Right forelimb (tissue), 1 donor: ENCODE measurements at regions not wholly inside any gene's neighbourhood (a gene's known extent, or its start where the extent isn't known, plus 50 kb on each side); places are given as distances from the start of the nearest gene placed in this dataset.
"Not testable (repeated sequence)": the region's sequence is repeated elsewhere in the genome, so short reads cannot be mapped to it uniquely, and the experiment has no call there.

ENCODE experiments used
- DNase-seq: peaks from one replicate; pipeline ENCODE4 v3.0.0-alpha.2; 2018

DNA sequence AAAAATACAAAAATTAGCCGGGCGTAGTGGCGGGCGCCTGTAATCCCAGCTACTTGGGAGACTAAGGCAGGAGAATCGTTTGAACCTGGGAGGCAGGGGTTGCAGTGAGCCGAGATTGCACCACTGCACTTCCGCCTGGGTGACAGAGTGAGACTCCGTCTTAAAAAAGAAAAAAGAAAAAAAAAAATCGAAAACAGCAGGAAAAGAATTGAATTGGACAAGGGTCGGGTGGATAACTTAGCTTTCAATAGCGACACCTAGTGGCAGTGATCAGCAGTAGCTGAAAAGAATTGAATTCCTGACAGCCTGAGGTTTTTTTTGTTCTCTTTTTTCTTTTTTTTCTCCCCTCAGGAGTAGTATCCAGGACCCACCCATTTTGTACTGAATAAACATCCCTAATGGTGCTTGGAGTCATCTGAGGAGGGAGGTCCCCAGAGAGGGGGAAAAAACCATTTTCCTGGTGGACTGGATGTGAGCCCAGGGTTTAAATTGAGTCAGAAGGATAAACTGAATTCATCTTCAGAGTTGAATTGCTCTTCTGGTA is 55.1 kb downstream of the CYCS start:
- DNase-seq = peak; percentile 44

DNA sequence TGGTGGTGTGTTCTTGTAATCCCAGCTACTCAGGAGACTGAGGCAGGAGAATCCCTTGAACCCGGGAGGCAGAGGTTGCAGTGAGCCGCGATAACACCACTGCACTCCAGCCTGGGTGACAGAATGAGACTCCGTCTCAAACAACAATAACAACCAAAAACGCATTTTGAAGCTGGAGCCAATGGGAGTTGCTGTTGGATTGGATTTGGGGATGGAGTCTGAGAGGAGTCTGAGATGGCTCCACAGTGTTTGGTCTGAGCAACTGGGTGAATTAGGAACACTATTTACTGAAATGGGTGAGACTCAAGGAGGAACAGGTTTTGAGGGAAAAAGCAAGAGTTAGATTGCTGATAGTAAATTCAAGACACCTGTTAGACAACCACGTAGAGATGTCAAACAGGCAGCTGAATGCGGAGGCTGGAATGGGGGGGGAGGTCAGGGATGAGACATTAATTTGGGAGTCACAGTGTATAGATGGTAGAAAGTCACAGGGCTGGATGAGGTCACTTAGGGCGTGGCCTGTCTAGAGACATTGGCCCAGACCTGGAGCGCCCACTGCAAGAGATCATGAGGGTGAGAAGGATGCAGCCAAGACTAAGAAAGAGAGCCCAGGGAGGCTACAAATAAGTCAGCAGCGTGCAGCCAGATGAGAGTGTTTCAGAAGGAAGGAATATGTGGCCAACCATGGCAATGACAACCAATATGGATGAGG is 56.4 kb downstream of the CYCS start:
- DNase-seq = no peak

DNA sequence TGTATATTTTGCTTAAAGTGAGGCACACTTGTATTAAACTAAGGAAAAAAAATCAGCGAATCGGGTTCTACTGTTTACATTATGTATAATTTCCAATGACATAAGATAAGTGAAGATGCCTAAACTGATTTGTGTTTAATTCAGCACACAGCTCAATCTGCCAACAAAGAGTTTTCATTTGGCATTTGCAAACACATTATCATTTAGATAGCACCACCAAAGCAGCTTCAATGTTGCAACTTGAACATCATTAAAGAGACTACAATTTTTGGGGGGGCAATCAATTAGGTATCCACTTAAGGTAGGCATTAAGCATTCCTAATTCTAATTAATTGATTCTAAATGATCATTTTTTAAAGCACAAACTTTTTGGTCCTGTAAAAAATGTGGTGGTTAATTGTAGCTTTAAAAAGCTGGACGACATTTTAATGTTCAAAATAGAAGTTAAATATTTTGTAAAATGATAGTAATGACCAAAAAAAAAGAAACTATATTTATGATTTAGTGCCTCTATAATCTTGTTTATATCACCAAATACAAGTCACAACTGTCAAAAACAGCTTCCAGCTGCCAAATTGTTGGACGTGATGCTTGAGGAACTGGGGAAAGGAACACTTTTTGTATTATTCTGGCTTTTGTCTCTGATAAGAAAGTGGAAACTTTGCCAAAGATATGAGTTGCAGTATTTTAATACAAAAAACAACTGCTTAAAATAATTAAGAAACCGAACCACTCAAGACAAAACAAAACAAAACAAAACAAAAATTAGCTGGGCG is 57.1 kb downstream of the CYCS start:
- no peak for DNase-seq

DNA sequence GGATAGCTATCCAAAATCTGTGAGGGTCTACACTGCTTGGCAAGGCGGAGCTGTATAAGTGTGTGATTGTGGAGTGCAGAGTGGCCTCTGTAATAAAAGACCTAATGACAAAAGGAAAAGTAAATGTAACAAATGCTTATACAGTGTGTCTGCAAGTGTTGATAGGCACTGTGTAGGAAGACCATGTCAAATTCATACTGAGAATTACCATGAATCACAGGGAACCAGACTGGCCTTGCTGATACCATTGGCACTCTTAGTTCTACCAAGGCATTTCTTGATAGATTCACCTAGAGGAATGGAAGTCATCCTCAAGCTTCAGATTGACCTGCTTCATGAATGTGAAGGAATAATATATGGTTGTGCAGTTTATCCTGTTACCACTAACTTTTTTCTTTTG is 58.8 kb downstream of the CYCS start:
- DNase-seq = no peak

- DNase-seq = no peak
These were observed 62.7 kb downstream of the CYCS start for GRCh38 chr7:25062380-25062779.

GRCh38 chr7:25060487-25061055 is 64.5 kb downstream of the CYCS start:
- no peak for DNase-seq

- no peak for DNase-seq
These were observed 65.5 kb downstream of the CYCS start for GRCh38 chr7:25059576-25059975.

- no peak for DNase-seq
These were observed 68.7 kb downstream of the CYCS start for GRCh38 chr7:25056368-25056767.

DNA sequence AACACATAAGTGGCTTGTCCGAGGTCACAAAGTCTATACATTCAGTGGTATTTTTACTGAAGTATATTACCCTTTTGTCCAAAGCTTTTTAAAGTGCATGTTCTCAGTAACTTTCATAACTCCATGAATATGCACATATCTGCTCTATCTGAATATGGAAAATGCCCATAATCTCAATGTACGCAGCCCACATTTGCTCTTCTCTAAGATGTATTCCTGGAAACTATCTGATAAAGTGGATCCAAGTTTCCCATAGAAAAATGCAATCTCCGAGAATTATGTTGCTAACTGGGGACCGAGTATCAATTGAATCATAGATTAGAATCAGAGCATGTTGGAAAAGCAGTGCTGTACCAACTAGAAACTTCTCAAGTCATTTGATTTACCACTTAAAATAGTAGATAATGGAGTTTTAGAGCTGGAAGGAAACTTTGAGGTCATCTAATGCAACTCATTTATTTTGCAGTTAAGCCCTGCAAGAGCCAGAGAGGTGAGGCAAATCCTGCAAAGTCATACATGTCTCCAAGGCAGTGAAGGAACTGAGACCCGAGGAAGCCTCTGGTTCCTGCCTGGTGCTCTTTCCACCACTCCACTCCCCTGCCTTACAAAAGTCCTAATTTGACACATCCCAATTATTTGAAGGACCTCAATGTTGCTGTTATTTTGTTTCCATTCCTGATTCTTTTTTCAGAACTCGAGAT is 69.4 kb downstream of the CYCS start:
- no peak for DNase-seq

- DNase-seq = no peak
These were observed 70.1 kb downstream of the CYCS start for GRCh38 chr7:25054819-25055519.

- no peak for DNase-seq
These were observed 70.2 kb upstream of the OSBPL3 start for GRCh38 chr7:25050223-25050622.

DNA sequence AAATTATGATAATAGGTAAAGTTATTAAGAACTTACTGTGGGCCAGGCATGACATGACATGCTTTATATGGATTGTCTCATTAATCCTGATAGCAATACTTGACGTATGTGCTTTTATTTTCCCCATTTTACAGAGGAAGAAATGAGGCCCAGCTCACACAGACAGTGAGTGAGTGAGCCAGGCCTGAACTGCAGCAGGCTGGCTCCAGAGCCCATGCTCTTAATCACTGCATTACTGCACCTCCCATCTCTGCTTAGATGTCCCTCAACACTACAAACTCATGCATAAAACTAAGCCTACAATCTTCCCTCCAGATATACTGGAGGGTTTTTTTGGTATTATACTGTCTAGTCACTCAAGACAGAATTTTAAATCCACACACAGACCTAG is 68.5 kb upstream of the OSBPL3 start:
- no peak for DNase-seq

DNA sequence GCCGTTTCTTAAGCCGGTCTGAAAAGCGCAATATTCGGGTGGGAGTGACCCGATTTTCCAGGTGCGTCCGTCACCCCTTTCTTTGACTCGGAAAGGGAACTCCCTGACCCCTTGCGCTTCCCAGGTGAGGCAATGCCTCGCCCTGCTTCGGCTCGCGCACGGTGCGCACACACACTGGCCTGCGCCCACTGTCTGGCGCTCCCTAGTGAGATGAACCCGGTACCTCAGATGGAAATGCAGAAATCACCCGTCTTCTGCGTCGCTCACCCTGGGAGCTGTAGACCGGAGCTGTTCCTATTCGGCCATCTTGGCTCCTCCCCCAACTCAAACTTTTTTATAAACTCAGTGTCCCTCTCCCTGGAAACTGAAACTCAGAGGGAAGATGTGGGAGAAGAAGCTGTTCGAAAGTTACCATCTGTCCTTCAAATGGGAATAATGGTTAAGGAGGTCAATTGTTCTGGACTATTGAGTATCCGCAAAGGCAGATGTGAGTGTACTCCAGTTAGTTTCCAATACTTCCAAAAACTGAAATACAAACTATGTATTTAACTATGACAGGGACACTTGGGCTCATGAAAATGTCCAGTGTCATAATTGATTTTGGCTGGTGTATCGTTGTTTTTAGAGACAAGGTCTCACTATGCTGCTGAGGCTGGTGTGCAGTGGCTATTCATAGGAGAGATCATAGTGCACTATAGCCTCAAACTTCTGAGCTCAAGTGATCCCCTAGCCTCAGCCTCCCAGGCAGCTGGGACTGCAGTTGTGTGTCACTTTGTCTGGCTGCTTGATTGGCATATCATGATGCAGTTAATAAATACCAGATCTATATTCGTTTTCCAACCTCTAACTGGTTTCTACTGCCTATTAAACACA is 67.8 kb upstream of the OSBPL3 start:
- DNase-seq = not testable (repeated sequence)

GRCh38 chr7:25037325-25037724 is 57.3 kb upstream of the OSBPL3 start:
- DNase-seq = no peak

DNA sequence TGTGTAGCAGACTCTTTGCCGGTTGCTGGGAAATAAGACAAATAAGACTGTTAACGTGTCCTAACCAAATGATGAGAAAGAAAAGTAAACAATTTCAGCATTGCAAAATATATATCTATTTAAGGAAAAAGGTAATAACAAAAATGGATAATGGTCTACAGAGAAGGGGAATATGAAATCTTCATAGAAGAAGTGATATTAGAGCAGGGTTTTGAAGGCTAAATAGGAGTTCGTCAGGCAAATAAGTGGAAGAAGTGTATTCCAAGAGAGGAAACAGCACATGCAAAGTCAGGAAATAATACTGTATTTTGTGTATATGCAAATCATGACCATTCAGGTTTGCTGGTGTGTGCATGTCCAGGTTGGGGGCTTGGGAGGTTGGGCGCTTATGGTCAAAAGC is 55.3 kb upstream of the OSBPL3 start:
- DNase-seq = no peak

DNA sequence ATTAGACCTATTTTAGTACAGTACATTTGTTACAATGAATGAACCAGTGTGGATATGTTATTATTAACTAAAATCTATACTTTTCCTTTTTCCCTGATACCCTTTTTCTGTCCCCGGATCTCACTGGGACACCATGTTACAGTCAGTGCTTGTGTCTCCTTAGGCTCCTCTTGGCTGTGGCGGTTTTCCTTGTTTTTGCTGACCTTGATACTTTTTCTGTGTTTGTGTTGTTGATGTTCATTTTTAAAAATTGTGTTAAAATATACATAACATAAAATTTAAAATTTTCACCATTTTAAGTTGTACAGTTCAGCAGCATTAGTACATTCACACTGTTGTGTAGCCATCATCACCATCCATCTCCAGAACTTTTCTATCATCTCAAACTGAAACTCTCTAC is 54.2 kb upstream of the OSBPL3 start:
- no peak for DNase-seq

GRCh38 chr7:25032774-25033743 is 53.1 kb upstream of the OSBPL3 start:
- DNase-seq = no peak

DNA sequence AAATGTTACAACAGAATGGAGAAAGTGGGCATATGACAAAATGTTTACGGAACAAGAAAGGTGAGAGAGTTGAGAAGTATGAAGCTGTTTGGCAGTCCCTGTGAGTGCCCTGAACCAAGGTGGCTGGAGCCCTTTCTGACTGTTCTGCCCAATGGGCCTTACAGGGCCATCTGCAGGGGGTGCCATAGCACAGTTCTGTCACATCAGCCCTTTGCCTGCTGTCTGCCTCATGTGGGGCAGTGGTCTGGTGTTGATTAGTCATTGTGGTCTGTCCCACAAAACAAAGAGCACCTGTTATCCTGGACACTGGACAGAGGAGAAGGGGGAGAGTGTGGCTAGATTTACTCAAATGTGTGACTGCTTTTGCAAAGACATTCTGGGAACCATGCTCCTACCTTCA is 51.5 kb upstream of the OSBPL3 start:
- DNase-seq = no peak

GRCh38 chr7:25031007-25031406 is 51.0 kb upstream of the OSBPL3 start:
- no peak for DNase-seq
